Upper lobe of right lung (tissue), 1 donor: ENCODE measurements at regions not wholly inside any gene's neighbourhood (a gene's known extent, or its start where the extent isn't known, plus 50 kb on each side); places are given as distances from the start of the nearest gene placed in this dataset.
A peak's percentile ranks its signal among the peaks of the same experiment; 100 is the strongest.

Experiments used
- ATAC-seq: fragments of 200-7000 bp; cut with Tn5 transposase; one replicate; pipeline ENCODE4 v1.9.1; 2020; ENCODE audit warnings: mild to moderate bottlenecking, moderate library complexity
- DNase-seq: peaks from one replicate; pipeline ENCODE4 v3.0.0-alpha.2; 2020
- H3K27ac ChIP-seq: fragments of 200-600 bp; one replicate; pipeline ENCODE4 v1.8.0; 2022
- H3K27me3 ChIP-seq: fragments of 200-600 bp; one replicate; pipeline ENCODE4 v1.8.0; 2022; ENCODE audit warnings: mild to moderate bottlenecking
- H3K36me3 ChIP-seq: fragments of 200-600 bp; one replicate; pipeline ENCODE4 v1.8.0; 2022
- H3K4me1 ChIP-seq: fragments of 200-600 bp; one replicate; pipeline ENCODE4 v1.8.0; 2022
- H3K4me3 ChIP-seq: fragments of 200-600 bp; one replicate; pipeline ENCODE4 v1.8.0; 2022; ENCODE audit warnings: mild to moderate bottlenecking
- H3K9me3 ChIP-seq: fragments of 200-600 bp; one replicate; pipeline ENCODE4 v1.8.0; 2022
- intact Hi-C: fragments of 100-400 bp; cut with DNase I; formaldehyde crosslinking; loops from one replicate; pipeline ENCODE4 v1.11.0; 2022
- TF ChIP-seq, protein P1 (sequence below): fragments of 200-600 bp; IDR thresholded peaks from one replicate; pipeline ENCODE4 v1.8.0; 2022; ENCODE audit warnings: antibody characterized with exemption
- donor health status: DM: no; HTN: yes; CAD: no; lungs with severe emphysema.

- intact Hi-C loops, result no loop called here
- H3K27ac ChIP-seq, result no peak overlapping the region
- no peak overlapping the region for H3K4me3 ChIP-seq
- no peaks in the 10 kb centered on the region for H3K36me3 ChIP-seq
- H3K9me3 ChIP-seq, result no peaks in the 10 kb centered on the region
- no peak for DNase-seq
- peaks cover 7% of the 10 kb centered on the region for H3K27me3 ChIP-seq
- TF ChIP-seq, protein P1, sequence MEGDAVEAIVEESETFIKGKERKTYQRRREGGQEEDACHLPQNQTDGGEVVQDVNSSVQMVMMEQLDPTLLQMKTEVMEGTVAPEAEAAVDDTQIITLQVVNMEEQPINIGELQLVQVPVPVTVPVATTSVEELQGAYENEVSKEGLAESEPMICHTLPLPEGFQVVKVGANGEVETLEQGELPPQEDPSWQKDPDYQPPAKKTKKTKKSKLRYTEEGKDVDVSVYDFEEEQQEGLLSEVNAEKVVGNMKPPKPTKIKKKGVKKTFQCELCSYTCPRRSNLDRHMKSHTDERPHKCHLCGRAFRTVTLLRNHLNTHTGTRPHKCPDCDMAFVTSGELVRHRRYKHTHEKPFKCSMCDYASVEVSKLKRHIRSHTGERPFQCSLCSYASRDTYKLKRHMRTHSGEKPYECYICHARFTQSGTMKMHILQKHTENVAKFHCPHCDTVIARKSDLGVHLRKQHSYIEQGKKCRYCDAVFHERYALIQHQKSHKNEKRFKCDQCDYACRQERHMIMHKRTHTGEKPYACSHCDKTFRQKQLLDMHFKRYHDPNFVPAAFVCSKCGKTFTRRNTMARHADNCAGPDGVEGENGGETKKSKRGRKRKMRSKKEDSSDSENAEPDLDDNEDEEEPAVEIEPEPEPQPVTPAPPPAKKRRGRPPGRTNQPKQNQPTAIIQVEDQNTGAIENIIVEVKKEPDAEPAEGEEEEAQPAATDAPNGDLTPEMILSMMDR, result no peak
- no peaks in the 10 kb centered on the region for H3K4me1 ChIP-seq
- ATAC-seq, result peak; percentile 53
Measured at GRCh38 chr6:166222631-166223030, 55.0 kb upstream of the TBXT start.

- no peak for ATAC-seq
- Histone ChIP-seq H3K9me3 (no peaks in the 10 kb centered on the region), H3K4me1 (no peaks in the 10 kb centered on the region), H3K36me3 (no peaks in the 10 kb centered on the region), H3K4me3 (no peak overlapping the region), H3K27ac (no peak overlapping the region), H3K27me3 (peaks cover 4% of the 10 kb centered on the region)
- TF ChIP-seq, protein P1, result no peak
- DNase-seq, result no peak
- intact Hi-C loops, result no loop called here
Measured at GRCh38 chr6:166221636-166222035, 54.0 kb upstream of the TBXT start.

DNA sequence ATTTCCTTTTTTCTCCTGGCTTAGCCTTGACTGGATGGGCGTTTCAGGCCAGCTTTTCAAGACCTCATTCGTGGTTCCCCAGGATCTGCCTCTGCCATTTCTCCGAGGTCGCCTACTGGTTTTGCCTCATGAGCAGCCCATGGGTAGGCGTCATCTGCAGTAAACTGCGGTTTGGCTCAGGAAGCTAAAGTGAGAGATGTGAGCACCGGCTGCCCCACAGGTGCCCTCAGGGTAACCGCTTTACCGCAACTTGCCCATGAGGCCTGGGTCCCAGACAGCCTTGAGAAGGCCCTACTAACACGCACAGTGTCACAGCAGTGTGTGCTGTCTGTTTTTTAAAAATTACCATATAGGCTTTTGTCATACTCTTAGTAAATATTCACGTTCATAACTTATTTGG lies 53.4 kb upstream of the TBXT start:
- Histone ChIP-seq H3K9me3 (no peaks in the 10 kb centered on the region), H3K27me3 (peaks cover under 1% of the 10 kb centered on the region), H3K4me1 (no peaks in the 10 kb centered on the region), H3K27ac (no peak overlapping the region), H3K4me3 (no peak overlapping the region), H3K36me3 (no peaks in the 10 kb centered on the region)
- no peak for DNase-seq
- intact Hi-C loops, result no loop called here
- TF ChIP-seq, protein P1, result no peak
- no peak for ATAC-seq
